Activated naive CD8-positive, alpha-beta T cell treated with anti-CD3 and anti-CD28 coated beads, Interleukin-2, amount 10 ng/mL, durations not matched to agents 7 days and 5 days (primary cell): ENCODE measurements at regions not wholly inside any gene's neighbourhood (a gene's known extent, or its start where the extent isn't known, plus 50 kb on each side); places are given as distances from the start of the nearest gene placed in this dataset.

Source experiments
- ATAC-seq: fragments of 150-1000 bp; cut with Tn5 transposase; one replicate; pipeline ENCODE4 v1.10.0; 2021; ENCODE audit warnings: low read depth, moderate library complexity
- POLR2A ChIA-PET: fragments of 350-600 bp; sonication (Branson Sonifier 250); formaldehyde crosslinking; loops from one replicate; lab custom pipeline; 2021; ENCODE audit warnings: antibody characterized with exemption; lab: Charles Lee
- DNase-seq: peaks from one replicate; pipeline ENCODE4 v3.0.0; 2021
- H3K27ac Mint-ChIP-seq: one replicate; pipeline ENCODE4 v1.8.0; 2022; ENCODE audit warnings: mild to moderate bottlenecking, mixed read lengths
- H3K27me3 Mint-ChIP-seq: one replicate; pipeline ENCODE4 v1.8.0; 2022; ENCODE audit warnings: mild to moderate bottlenecking, moderate library complexity, mixed read lengths
- H3K36me3 Mint-ChIP-seq: one replicate; pipeline ENCODE4 v1.8.0; 2021; ENCODE audit warnings: mild to moderate bottlenecking, mixed read lengths
- H3K4me1 Mint-ChIP-seq: one replicate; pipeline ENCODE4 v1.8.0; 2021; ENCODE audit warnings: mixed read lengths
- H3K4me3 Mint-ChIP-seq: one replicate; pipeline ENCODE4 v1.8.0; 2022; ENCODE audit warnings: mild to moderate bottlenecking, moderate library complexity, mixed read lengths
- H3K9me3 Mint-ChIP-seq: one replicate; pipeline ENCODE4 v1.8.0; 2021; ENCODE audit warnings: mixed read lengths

DNA sequence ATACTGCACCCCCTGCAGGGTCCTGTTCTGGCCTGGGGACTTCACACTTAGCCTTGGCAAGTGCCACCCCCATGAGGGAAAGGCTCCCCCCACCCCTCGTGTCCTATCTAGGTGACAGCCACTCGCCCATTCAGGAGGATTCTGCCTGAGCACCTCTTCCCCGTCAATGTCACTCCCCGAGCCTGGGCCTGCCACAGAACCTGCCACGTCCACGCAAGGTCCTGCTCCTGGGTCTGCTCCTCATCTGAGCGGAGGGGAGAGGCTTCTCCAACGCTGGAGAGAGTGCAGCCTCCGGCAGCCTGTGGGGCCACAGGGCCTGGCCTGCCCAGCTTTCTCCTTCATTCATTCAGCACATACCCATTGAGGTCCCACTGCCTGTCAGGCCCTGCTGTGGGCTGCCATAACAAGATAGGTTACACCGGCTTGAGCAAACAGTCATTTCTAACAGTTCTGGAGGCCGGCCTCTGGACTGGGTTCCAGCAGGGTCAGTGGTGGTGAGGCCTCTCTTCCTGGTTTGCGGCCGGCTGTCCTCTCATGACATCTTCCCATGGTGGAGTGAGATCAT, 92.0 kb upstream of the RET start:
- DNase-seq = no peak
- H3K4me1 Mint-ChIP-seq = peaks cover 7% of the 10 kb centered on the region
- H3K27me3 Mint-ChIP-seq = no peaks in the 10 kb centered on the region
- ATAC-seq = no peak
- H3K27ac Mint-ChIP-seq = no peak overlapping the region
- H3K9me3 Mint-ChIP-seq = no peaks in the 10 kb centered on the region
- H3K36me3 Mint-ChIP-seq = no peaks in the 10 kb centered on the region
- H3K4me3 Mint-ChIP-seq = no peak overlapping the region
- POLR2A ChIA-PET = no interaction called here

DNA sequence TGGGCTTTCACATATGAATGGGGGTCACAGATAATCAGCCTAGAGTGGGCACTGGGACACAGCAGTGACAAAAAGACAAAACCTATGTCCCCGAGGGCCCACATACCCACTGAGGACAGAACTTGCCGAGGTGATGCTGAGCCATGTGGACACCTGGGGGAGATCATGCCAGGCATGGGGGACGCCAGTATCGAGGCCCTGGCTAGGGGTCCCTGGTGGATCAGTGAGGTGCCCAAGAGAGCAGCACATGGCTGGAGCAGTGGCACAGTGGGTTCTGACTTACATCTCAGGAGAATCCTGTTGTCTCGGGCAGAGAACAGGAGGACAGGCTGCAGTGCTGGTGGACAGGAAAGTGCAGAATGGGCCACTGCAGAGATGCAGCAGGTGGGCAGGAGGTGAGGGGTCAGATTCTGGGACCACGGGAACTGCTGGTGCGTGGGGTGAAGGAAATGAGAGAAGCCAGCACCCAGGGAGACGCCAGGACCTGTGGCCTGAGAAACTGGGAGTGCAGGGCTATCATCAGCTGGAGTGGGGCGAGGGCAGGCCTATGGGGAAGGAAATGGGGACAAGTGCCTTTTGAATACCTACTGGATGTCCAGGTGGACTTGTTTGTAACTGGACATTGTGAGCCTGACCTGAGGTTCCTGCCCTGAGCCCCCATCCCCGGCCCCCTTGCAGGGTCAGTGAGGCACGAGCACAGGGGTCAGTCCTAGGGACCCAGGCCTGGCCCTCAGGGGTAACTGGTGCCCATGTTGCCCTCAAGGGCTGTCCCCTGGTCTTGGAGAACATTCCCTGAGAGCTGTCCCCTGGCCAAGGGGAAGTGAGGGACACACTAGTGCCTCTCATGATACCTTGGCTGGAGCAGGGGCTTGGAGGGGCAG, 91.2 kb upstream of the RET start:
- H3K36me3 Mint-ChIP-seq = no peaks in the 10 kb centered on the region
- no peak overlapping the region for H3K27ac Mint-ChIP-seq

DNA sequence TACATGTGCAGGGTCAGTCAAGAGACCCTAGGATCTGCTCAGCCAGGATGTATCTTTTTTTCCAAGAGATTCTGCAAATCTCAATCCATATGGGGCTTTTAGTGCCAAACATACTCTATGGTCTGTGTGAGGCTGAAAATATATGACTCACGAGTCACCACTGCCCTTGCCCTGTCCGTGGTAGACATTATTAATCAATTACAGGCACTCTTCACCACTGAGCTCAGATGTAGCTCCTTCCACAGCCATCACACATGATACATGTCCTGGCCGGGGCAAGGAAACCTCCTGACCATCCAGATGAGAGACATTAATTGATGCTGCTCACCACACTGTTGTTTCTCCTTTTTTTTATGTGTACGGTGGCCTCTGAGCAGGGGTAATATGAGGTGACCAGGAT, 90.2 kb upstream of the RET start:
- POLR2A ChIA-PET = no interaction called here
- DNase-seq = no peak
- H3K9me3 Mint-ChIP-seq = no peaks in the 10 kb centered on the region
- H3K27me3 Mint-ChIP-seq = no peaks in the 10 kb centered on the region
- peaks cover 10% of the 10 kb centered on the region for H3K4me1 Mint-ChIP-seq
- no peak overlapping the region for H3K27ac Mint-ChIP-seq
- ATAC-seq = no peak
- no peak overlapping the region for H3K4me3 Mint-ChIP-seq
- H3K36me3 Mint-ChIP-seq = no peaks in the 10 kb centered on the region

More for the DNA sequence above, 91.2 kb upstream of the RET start:
- POLR2A ChIA-PET = no interaction called here
- DNase-seq (peak; percentile 26), ATAC-seq (no peak)
- Mint-ChIP-seq H3K4me1 (peaks cover 10% of the 10 kb centered on the region), H3K27me3 (no peaks in the 10 kb centered on the region), H3K9me3 (no peaks in the 10 kb centered on the region), H3K4me3 (no peak overlapping the region)

DNA sequence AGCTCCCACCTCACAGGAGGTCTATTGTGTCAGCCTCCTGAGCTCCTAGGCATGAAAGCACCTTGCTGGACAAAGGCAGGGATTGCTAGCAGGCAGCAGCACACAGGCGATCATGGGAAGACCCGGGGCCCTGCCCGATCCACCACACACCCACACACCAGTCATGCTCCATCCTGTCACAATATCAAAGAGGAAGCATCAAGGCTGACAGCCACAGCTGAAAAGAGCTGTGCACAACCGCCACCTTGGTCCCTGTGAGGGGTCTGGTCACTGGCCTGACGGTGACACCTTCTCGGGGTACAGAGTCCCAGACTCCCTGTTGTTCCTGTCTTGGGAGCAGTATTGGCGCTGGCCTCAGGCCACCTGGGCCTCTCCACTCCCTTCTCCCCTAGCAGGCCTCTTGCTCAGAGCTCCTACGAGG, 89.7 kb upstream of the RET start:
- POLR2A ChIA-PET = no interaction called here

DNA sequence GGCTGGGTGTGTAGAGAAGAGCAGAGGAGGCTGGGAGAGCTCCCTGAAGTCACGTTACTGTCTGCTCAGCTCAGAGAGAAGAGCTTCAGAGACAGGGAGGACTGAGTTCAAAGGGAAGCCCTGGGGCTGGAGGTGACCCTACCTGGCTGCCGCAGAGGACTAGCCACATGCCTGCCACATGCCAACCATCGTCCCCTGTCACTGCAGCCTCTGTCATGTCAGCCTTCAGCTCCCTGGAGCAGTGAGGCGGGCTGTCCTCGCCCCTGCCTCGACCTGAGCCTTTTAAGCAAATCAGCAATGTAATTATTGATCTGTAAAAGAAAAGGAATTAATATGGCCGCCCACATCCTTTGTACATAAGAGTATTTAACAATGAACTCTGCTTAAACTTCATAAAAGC, 89.3 kb upstream of the RET start:
- DNase-seq = no peak
- Mint-ChIP-seq H3K4me3 (no peak overlapping the region), H3K4me1 (peaks cover 10% of the 10 kb centered on the region), H3K27ac (no peak overlapping the region), H3K9me3 (no peaks in the 10 kb centered on the region), H3K27me3 (no peaks in the 10 kb centered on the region), H3K36me3 (no peaks in the 10 kb centered on the region)
- POLR2A ChIA-PET = no interaction called here
- ATAC-seq = no peak

More for the DNA sequence above, 89.7 kb upstream of the RET start:
- no peaks in the 10 kb centered on the region for H3K27me3 Mint-ChIP-seq
- ATAC-seq = no peak
- no peak overlapping the region for H3K4me3 Mint-ChIP-seq
- H3K4me1 Mint-ChIP-seq = peaks cover 10% of the 10 kb centered on the region
- no peaks in the 10 kb centered on the region for H3K36me3 Mint-ChIP-seq
- H3K9me3 Mint-ChIP-seq = no peaks in the 10 kb centered on the region
- DNase-seq = peak; percentile 31
- H3K27ac Mint-ChIP-seq = no peak overlapping the region

DNA sequence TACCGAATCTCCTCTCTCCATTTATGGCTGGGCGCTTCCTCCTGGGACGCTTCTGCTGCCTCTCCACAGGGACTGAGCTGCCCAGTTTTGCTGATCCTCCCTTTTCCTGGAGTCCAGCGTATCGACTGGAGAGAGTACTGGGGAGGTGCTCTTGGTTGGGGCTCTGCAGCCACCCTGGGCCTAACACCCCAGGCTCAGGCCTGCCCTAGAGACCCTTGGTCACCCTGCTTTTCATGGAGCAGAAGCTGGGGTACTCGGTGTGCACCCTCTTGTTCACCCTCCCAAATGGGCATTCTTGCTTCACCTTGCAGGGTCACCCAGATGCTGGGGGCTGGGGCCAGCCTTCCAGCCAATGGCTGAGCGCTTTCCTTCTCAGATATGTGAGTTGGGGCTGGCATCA, 88.8 kb upstream of the RET start:
- DNase-seq (no peak), ATAC-seq (no peak)
- POLR2A ChIA-PET = no interaction called here
- Mint-ChIP-seq H3K4me1 (peaks cover 10% of the 10 kb centered on the region), H3K9me3 (no peaks in the 10 kb centered on the region), H3K27ac (no peak overlapping the region), H3K27me3 (no peaks in the 10 kb centered on the region), H3K4me3 (no peak overlapping the region), H3K36me3 (no peaks in the 10 kb centered on the region)

DNA sequence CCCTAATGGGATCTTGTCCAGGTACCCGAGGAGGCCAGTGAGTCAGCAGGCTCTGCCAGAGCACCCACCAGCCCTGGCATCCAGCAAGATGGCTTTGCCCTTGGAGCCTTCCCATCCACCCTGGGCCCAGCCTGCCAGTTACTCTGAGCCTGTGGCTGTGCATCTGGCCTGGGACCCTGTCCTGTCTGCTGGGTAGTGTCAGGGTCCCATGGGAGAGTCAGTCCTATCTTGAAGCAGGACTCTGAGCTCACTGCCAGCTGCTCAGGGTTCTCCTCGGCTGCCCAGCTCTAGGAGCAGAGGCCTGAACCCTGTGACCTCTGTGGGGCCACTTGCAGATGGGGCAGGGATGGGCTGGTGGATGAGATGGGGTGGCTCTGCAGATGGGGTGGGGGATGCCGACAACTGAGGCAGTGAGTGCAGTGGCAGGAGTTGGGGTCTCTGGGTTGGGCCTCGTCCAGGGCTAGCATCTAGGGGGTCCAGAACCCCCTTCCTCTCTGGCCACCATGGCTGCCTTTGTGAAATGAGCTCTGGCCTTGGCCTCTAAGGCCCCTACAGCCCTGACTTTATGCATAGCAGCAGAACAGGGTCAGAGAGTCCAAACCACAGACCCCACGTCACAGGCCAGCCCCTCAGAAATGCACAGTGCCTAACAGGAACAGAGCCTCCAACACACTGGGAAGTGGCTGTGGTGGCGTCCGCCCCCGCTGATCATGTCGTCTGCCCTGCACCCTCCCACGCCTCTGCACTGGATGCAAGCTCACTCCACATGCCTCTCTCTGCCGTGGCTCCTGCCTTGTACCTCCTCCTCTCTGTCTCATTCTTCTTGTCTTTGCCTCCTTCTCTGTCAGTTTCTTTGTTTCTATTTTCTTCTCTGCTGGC, 88.1 kb upstream of the RET start:
- peak overlapping the region; percentile 74 for H3K27ac Mint-ChIP-seq
- H3K36me3 Mint-ChIP-seq = no peaks in the 10 kb centered on the region
- POLR2A ChIA-PET = no interaction called here
- H3K4me1 Mint-ChIP-seq = peaks cover 10% of the 10 kb centered on the region
- H3K4me3 Mint-ChIP-seq = no peak overlapping the region
- peak; percentile 46 for ATAC-seq
- no peaks in the 10 kb centered on the region for H3K27me3 Mint-ChIP-seq
- no peaks in the 10 kb centered on the region for H3K9me3 Mint-ChIP-seq
- DNase-seq = peak; percentile 37

DNA sequence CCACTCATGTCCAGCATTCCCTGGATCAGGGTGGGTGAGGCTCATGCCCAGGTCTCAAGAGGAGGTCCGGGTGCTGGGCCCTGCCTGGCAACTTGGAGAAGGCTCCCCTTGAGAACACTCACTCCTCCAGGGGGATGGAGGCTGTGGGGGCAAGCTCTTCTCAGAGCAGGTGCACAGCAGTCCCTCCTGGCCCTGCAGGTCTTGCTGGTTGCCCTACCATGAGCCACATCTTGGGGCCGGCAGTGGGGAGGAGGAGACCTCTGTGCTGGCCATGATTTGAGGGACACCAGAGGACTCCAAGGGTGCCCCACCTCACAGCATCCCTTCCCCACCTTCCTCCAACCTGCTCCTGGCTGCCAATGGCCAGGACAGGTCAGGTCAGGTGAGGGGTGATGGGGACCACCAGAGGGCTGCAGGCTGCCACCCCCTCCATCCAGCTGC, 87.4 kb upstream of the RET start:
- H3K27ac Mint-ChIP-seq = peak overlapping the region; percentile 74
- no peaks in the 10 kb centered on the region for H3K27me3 Mint-ChIP-seq
- DNase-seq = peak; percentile 20
- no peaks in the 10 kb centered on the region for H3K9me3 Mint-ChIP-seq
- H3K4me1 Mint-ChIP-seq = peaks cover 10% of the 10 kb centered on the region
- POLR2A ChIA-PET = no interaction called here
- H3K36me3 Mint-ChIP-seq = no peaks in the 10 kb centered on the region
- ATAC-seq = no peak
- H3K4me3 Mint-ChIP-seq = no peak overlapping the region

DNA sequence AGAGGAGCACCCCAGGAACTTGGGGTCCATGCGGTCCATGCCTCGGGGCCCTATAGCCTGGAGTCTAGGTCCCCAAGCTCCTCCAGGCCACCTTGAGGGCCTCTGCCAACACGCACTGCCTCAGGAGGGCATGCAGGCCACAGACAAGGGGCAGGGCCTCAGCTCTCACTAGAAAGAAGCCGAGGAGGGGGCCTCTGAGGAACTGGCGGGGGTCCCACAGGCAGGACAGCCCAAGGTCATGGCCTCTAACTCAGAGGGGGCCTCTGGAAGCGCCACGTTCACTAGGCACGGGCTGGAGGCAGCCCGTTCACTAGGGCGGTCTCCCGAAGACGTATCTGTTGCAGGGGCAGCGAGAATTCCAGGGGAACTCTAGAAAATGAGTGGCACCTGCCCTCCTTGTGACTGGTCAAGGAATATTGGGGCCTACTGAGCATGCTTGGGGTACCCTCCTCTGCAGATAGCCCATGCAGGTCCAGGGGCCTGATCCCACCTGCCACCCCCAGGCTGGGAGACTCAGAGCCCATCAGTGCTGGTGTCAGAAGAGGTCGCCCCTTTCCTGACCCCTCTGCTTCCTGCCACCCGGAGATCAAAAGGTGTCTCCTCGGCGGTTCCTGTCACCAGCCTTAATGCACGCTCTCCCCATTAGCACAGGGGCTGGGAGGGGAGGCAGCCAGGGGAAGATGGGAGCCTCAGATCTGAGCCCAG, 86.7 kb upstream of the RET start:
- Mint-ChIP-seq H3K4me3 (no peak overlapping the region), H3K36me3 (no peaks in the 10 kb centered on the region), H3K4me1 (peaks cover 10% of the 10 kb centered on the region), H3K27ac (no peak overlapping the region), H3K27me3 (peaks cover 2% of the 10 kb centered on the region), H3K9me3 (no peaks in the 10 kb centered on the region)
- peak; percentile 51 for ATAC-seq
- DNase-seq = peak; percentile 32
- POLR2A ChIA-PET = no interaction called here

DNA sequence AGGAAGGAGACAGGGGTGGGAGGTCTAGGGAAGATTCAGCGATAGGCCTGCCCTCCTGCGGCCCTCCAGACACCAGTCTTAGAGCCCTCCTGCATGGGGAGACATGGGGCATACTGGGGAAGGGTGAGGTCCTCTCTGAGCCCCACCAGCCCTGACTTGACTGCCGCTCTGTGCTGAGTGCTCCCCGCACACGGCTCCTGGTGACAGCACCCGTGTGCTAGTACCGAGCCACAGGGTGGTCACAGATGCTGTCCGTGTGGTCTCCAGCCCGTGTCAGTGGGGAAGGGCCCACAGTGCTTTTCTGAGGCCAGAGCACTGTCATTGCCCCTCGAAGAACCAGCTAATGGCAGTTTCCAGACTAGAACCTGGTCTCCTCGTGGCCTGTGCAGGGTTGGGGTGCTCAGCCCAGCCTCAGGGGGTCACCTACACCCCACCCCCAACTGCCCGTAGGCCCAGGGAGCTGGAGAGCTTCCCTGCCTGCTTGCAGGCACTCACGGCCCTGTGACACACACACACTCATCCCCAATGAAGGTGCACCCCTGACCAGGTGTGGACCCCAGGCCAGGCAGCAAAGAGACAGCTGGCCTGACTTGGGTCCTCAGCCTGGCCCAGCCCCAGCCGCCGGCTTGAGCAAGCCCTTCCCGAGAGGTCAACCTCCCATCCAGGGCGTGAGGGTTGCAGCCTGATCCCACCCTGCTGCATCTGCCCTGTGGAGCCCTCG, 86.0 kb upstream of the RET start:
- H3K27ac Mint-ChIP-seq = no peak overlapping the region
- peaks cover 10% of the 10 kb centered on the region for H3K4me1 Mint-ChIP-seq
- POLR2A ChIA-PET = no interaction called here
- no peak overlapping the region for H3K4me3 Mint-ChIP-seq
- H3K9me3 Mint-ChIP-seq = no peaks in the 10 kb centered on the region
- no peaks in the 10 kb centered on the region for H3K36me3 Mint-ChIP-seq
- H3K27me3 Mint-ChIP-seq = peaks cover 7% of the 10 kb centered on the region
- no peak for DNase-seq
- ATAC-seq = no peak

DNA sequence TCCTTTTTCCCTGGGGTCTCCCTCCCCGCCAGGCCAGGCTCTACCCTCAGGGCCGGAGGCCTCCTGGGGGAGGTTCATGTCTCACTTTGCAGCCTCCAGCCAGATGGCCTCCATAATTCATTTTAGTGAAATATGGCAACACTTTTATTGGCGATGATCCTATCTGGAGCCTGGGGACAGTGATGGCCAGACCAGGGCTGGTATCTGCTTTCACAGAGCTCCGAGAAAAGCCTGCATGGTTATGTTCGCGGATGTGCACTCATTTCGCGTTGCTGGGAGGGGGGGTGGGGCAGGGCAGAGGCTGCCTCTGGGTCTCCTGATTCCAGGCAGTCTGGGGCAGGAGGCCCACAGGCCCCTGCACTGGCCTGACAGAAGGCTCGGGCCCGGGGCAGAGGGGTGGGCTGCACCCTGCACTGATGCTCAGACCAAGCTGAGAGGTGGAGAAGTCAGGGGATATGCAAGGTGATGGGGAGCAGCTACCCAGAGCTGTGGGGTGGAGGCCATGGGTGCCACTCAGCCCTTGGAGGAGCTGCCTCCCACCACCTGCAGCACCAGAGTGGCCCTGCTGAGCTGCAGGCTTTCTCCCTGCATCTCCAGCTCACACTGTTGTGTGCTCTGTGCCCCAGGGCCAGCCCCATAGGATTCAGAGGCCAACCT, 85.3 kb upstream of the RET start:
- H3K4me1 Mint-ChIP-seq = peaks cover 10% of the 10 kb centered on the region
- no peak for ATAC-seq
- no peak overlapping the region for H3K4me3 Mint-ChIP-seq
- no peaks in the 10 kb centered on the region for H3K36me3 Mint-ChIP-seq
- POLR2A ChIA-PET = no interaction called here
- no peak overlapping the region for H3K27ac Mint-ChIP-seq
- no peak for DNase-seq
- H3K9me3 Mint-ChIP-seq = no peaks in the 10 kb centered on the region
- H3K27me3 Mint-ChIP-seq = peaks cover 7% of the 10 kb centered on the region
